Suprapubic skin (tissue), 4 donors: ENCODE measurements at regions not wholly inside any gene's neighbourhood (a gene's known extent, or its start where the extent isn't known, plus 50 kb on each side); places are given as distances from the start of the nearest gene placed in this dataset.

ENCODE experiments used
- DNase-seq, 2 donors: peaks; one replicate each; pipeline ENCODE4 v3.0.0-alpha.2; 2019; ENCODE audit warnings: low spot score in 2 of 2
- H3K27ac ChIP-seq: fragments of 200-600 bp; sonication (generic); one replicate; pipeline ENCODE4 v1.5.1; 2019
- H3K27me3 ChIP-seq: fragments of 200-600 bp; sonication (generic); one replicate; pipeline ENCODE4 v1.5.1; 2019
- H3K36me3 ChIP-seq: fragments of 200-600 bp; sonication (generic); one replicate; pipeline ENCODE4 v1.5.1; 2019
- H3K4me1 ChIP-seq: fragments of 200-600 bp; sonication (generic); one replicate; pipeline ENCODE4 v1.5.1; 2019
- H3K4me3 ChIP-seq: fragments of 200-600 bp; sonication (generic); one replicate; pipeline ENCODE4 v1.5.1; 2019; ENCODE audit warnings: mild to moderate bottlenecking
- H3K9me3 ChIP-seq: fragments of 200-600 bp; sonication (generic); one replicate; pipeline ENCODE4 v1.5.1; 2019
- CTCF ChIP-seq, 2 donors: fragments of 200-600 bp in 1 of 2; fragments of 450-650 bp in 1 of 2; sonication (generic) in 1 of 2; IDR thresholded peaks; one replicate each; pipeline ENCODE4 v1.5.1; 2016 to 2019; ENCODE audit warnings: antibody characterized with exemption in 2 of 2, mild to moderate bottlenecking in 1 of 2, moderate library complexity in 1 of 2
- EP300 ChIP-seq: sonication (generic); formaldehyde crosslinking; IDR thresholded peaks from one replicate; pipeline ENCODE4 v1.6.1; 2017; ENCODE audit warnings: antibody characterized with exemption
- POLR2A ChIP-seq, 2 donors: fragments of 450-650 bp; IDR thresholded peaks; one replicate each; pipeline ENCODE4 v1.6.1; 2017; ENCODE audit warnings: antibody characterized with exemption in 2 of 2, mild to moderate bottlenecking in 2 of 2, moderate library complexity in 2 of 2
- POLR2AphosphoS5 ChIP-seq, 3 donors: sonication (generic); formaldehyde crosslinking; IDR thresholded peaks; one replicate each; pipeline ENCODE4 v1.6.1; 2017; ENCODE audit warnings: antibody characterized with exemption in 3 of 3
- WGBS: methylation state at CpG from one replicate; pipeline ENCODE4 v1.1.5; 2018; 5-methylcytosine and 5-hydroxymethylcytosine counted together

GRCh38 chr13:105220881-105221280 is 1314.6 kb downstream of the EFNB2 start:
- Histone ChIP-seq H3K27me3 (no peaks in the 10 kb centered on the region), H3K4me1 (no peaks in the 10 kb centered on the region), H3K27ac (no peak overlapping the region), H3K36me3 (no peaks in the 10 kb centered on the region), H3K4me3 (no peak overlapping the region), H3K9me3 (no peaks in the 10 kb centered on the region)
- no peak for TF ChIP-seq CTCF (IDR thresholded peaks at IDR 0.05)
- TF ChIP-seq POLR2A (IDR thresholded peaks at IDR 0.05) = no peak
- TF ChIP-seq EP300 = no peak
- no peak for TF ChIP-seq POLR2AphosphoS5 (IDR thresholded peaks at IDR 0.05)
- WGBS = 78% methylated on average over 4 of the region's 4 CpGs
- no peak for DNase-seq

GRCh38 chr13:105220063-105220462 is 1315.4 kb downstream of the EFNB2 start:
- H3K36me3 ChIP-seq = no peaks in the 10 kb centered on the region
- H3K9me3 ChIP-seq = no peaks in the 10 kb centered on the region
- H3K4me1 ChIP-seq = no peaks in the 10 kb centered on the region
- H3K27me3 ChIP-seq = no peaks in the 10 kb centered on the region
- H3K4me3 ChIP-seq = no peak overlapping the region
- 83% methylated on average over 8 of the region's 8 CpGs for WGBS
- TF ChIP-seq POLR2AphosphoS5 (IDR thresholded peaks at IDR 0.05) = no peak
- TF ChIP-seq CTCF (IDR thresholded peaks at IDR 0.05) = no peak
- no peak for TF ChIP-seq POLR2A (IDR thresholded peaks at IDR 0.05)
- TF ChIP-seq EP300 = no peak
- H3K27ac ChIP-seq = no peak overlapping the region
- no peak for DNase-seq

GRCh38 chr13:105219651-105220050 is 1315.8 kb downstream of the EFNB2 start:
- H3K4me1 ChIP-seq = no peaks in the 10 kb centered on the region
- no peaks in the 10 kb centered on the region for H3K36me3 ChIP-seq
- WGBS = 50% methylated on average over 1 of the region's 1 CpG
- no peaks in the 10 kb centered on the region for H3K27me3 ChIP-seq
- H3K9me3 ChIP-seq = no peaks in the 10 kb centered on the region
- no peak overlapping the region for H3K4me3 ChIP-seq
- DNase-seq = no peak
- TF ChIP-seq POLR2A (IDR thresholded peaks at IDR 0.05) = no peak
- TF ChIP-seq POLR2AphosphoS5 (IDR thresholded peaks at IDR 0.05) = no peak
- no peak for TF ChIP-seq CTCF (IDR thresholded peaks at IDR 0.05)
- no peak for TF ChIP-seq EP300
- H3K27ac ChIP-seq = no peak overlapping the region

- Histone ChIP-seq H3K36me3 (no peaks in the 10 kb centered on the region), H3K9me3 (no peaks in the 10 kb centered on the region), H3K27ac (no peak overlapping the region), H3K27me3 (no peaks in the 10 kb centered on the region), H3K4me1 (no peaks in the 10 kb centered on the region), H3K4me3 (no peak overlapping the region)
- no peak for DNase-seq
- 82% methylated on average over 3 of the region's 3 CpGs for WGBS
- TF ChIP-seq EP300 = no peak
- no peak for TF ChIP-seq POLR2A (IDR thresholded peaks at IDR 0.05)
- no peak for TF ChIP-seq CTCF (IDR thresholded peaks at IDR 0.05)
- TF ChIP-seq POLR2AphosphoS5 (IDR thresholded peaks at IDR 0.05) = no peak
These were observed 1322.0 kb downstream of the EFNB2 start for GRCh38 chr13:105213512-105213911.

GRCh38 chr13:105207572-105208293 is 1327.7 kb downstream of the EFNB2 start:
- DNase-seq = no peak
- no peaks in the 10 kb centered on the region for H3K27me3 ChIP-seq
- TF ChIP-seq POLR2A (IDR thresholded peaks at IDR 0.05) (no peak), CTCF (IDR thresholded peaks at IDR 0.05) (no peak), EP300 (no peak)
- H3K9me3 ChIP-seq = no peaks in the 10 kb centered on the region
- no peak overlapping the region for H3K27ac ChIP-seq
- 48% methylated on average over 4 of the region's 4 CpGs for WGBS
- no peaks in the 10 kb centered on the region for H3K4me1 ChIP-seq
- no peaks in the 10 kb centered on the region for H3K36me3 ChIP-seq
- no peak overlapping the region for H3K4me3 ChIP-seq
